A673 (cell line): ENCODE measurements at regions not wholly inside any gene's neighbourhood (a gene's known extent, or its start where the extent isn't known, plus 50 kb on each side); places are given as distances from the start of the nearest gene placed in this dataset.

ENCODE experiments used
- EZH2 ChIP-seq: fragments of 200-600 bp; sonication (generic); IDR thresholded peaks from 2 replicates; pipeline ENCODE4 v1.6.1; 2017; ENCODE audit warnings: borderline replicate concordance, low read depth, mild to moderate bottlenecking, mixed read lengths, antibody characterized with exemption, low read length; ENCODE audit not compliant: poor library complexity, severe bottlenecking
- TF ChIP-seq, protein P1 (sequence below): fragments of 300-800, 200-600 bp; sonication (generic); conservative IDR thresholded peaks from 2 replicates; pipeline ENCODE4 v1.5.1; 2017; ENCODE audit warnings: low read depth, mild to moderate bottlenecking, antibody characterized with exemption, low read length, moderate library complexity, mixed read lengths

DNA sequence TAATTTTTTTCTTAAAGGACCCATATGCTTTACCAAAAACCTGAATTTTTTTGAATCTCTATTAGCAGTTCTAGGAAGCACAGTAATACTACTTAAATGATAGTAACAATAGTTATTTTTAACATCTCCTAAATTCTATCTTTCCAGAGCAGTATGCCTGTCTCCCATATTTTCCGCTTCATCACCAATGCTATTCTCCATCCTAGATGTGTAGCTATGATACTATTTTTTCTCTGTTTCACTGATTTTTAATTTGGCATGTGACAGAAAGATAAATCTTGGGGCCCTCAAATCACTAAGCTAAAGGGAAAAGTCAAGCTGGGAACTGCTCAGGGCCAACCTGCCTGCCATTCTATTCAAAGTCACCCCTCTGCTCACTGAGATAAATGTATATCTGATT, 102.3 kb upstream of the HMCN1 start:
- TF ChIP-seq, protein P1, sequence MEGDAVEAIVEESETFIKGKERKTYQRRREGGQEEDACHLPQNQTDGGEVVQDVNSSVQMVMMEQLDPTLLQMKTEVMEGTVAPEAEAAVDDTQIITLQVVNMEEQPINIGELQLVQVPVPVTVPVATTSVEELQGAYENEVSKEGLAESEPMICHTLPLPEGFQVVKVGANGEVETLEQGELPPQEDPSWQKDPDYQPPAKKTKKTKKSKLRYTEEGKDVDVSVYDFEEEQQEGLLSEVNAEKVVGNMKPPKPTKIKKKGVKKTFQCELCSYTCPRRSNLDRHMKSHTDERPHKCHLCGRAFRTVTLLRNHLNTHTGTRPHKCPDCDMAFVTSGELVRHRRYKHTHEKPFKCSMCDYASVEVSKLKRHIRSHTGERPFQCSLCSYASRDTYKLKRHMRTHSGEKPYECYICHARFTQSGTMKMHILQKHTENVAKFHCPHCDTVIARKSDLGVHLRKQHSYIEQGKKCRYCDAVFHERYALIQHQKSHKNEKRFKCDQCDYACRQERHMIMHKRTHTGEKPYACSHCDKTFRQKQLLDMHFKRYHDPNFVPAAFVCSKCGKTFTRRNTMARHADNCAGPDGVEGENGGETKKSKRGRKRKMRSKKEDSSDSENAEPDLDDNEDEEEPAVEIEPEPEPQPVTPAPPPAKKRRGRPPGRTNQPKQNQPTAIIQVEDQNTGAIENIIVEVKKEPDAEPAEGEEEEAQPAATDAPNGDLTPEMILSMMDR: no peak
- TF ChIP-seq EZH2: no peak
